KBM-7 (cell line): ENCODE measurements at regions not wholly inside any gene's neighbourhood (a gene's known extent, or its start where the extent isn't known, plus 50 kb on each side); places are given as distances from the start of the nearest gene placed in this dataset.

Experiments
- DNase-seq: peaks from one replicate; pipeline ENCODE4 v3.0.0-alpha.2; 2015
- in situ Hi-C: fragments of 300-500 bp; cut with MboI; formaldehyde crosslinking; loops from 2 replicates; pipeline ENCODE4 v1.14.3; 2020; ENCODE audit warnings: low sequenced_read_pairs, low pct_unique_long_range_greater_than_20kb, mixed read lengths

DNA sequence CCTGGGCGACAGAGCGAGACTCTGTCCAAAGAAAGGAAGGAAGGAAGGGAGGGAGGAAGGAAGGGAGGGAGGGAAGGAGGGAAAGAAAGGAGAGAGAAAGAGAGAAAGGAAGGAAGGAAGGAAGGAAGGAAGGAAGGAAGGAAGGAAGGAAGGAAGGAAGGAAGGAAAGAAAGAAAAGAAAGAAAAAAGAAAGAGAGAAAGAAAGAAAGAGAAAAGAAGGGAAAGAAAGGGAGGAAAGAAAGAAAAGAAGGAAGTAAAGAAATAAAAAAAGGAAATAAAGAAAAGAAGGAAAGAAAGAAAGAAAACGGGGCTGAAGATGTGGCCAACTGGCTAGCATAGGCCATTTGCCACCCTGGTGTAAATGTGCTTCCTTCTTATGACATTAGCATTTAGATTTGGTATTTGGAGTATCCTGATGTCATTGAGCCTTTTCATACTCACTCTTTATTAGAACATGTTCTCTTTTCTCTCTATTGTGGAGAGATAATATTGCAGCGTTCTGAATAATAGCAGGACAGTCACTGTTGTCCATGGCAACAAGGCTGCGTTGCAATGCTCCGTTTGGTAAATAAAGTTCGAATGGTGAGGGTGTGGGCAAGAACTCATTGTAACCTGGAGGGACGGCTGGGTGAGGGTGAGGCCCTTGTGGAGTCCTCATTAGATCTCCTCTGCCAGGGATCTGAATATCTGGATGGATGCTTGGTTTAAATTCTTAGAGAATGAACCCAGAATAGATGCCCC, 173.9 kb upstream of the UBL3 start:
- no peak for DNase-seq
- in situ Hi-C loops, result no loop called here

DNA sequence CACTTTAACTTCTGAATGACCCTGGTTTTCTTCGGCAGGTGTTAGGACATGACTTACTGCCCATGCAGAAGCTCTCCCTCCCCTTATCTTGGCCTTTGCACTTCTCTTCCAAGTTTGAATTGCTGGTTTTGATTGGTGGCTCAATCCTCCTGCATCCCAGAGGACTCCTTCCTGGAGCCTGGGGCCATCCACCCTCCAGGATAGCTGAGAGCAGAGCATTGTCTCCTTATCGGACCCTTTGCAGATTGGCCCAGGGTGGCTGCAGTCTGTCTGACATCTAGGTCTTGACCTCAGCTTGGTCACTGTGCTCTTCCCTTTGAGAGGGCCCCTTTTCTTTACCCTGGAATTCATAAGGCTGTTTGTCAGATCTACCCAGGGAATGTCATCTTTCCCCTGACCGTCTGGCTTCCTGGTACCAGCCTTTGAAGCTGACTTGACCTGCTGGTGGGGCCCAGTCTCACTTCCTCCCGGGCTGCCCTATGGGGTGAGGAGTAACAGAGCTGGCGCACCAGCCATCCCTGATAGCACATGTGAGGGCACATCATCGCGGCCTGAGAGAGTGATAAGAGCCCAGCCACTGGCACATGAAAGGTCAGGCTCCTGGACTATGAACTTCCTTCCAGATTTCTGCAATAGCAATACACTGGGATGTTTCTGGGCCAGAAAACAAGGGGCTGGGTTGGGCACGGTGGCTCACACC, 172.9 kb upstream of the UBL3 start:
- in situ Hi-C loops, result no loop called here
- no peak for DNase-seq

DNA sequence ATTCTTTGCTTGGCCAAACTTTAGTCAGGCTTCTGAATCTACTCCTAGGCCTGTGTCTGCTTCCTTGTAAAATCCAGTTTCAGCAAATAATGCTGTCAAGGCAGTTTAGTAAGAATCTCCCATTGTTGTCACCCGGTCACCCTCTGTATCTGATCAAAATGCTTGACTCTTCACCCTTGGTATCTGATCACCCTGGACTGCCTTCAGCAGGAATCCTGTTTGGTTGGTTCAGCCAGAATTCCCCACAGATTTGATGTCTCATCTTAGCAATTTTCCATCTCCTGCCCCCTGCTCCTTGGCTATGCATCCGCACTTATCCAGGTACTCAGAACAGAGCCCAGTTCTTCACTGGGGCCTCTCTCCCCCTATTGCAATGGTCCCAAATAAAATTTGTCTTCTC, 172.4 kb upstream of the UBL3 start:
- in situ Hi-C loops, result no loop called here
- no peak for DNase-seq

DNA sequence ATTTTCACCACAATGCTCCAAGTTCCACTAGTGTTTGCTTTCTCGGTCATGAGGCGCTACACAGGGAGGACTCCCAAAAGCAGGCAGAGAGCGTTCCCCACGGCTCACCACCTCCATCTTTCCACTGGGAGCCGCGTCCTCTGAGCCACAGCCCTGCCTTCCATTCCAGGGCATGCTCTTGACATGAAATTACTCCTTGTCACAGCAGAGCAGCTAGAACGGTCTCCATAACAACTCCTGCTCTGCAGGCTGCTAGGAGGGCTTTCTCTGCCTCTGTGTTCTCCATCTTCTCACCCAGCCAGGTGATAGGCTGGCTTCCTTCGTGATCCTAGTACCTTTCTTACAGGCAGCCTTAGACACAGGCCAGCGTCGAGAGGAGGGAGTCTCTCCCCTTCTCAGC, 171.8 kb upstream of the UBL3 start:
- in situ Hi-C loops, result no loop called here
- DNase-seq, result no peak

DNA sequence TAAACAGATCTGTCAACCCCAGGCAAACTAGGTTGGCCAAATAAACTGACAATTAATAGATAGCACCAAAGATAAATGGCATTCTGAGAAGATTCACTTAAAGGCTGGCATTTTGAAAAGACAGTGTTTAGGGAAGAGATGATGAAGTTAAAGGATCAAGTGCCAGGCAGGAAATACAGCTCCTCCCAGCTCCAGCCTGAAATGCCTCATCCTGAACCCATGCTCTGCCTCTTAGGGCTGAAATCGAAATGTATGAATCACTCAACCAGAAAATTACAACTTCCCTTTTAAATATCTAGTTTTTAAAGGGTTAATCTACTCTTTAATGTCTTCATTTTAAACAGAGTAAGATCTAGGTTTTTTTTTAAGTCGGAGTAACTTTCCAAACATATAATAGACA, 171.2 kb upstream of the UBL3 start:
- no peak for DNase-seq
- in situ Hi-C loops, result no loop called here

DNA sequence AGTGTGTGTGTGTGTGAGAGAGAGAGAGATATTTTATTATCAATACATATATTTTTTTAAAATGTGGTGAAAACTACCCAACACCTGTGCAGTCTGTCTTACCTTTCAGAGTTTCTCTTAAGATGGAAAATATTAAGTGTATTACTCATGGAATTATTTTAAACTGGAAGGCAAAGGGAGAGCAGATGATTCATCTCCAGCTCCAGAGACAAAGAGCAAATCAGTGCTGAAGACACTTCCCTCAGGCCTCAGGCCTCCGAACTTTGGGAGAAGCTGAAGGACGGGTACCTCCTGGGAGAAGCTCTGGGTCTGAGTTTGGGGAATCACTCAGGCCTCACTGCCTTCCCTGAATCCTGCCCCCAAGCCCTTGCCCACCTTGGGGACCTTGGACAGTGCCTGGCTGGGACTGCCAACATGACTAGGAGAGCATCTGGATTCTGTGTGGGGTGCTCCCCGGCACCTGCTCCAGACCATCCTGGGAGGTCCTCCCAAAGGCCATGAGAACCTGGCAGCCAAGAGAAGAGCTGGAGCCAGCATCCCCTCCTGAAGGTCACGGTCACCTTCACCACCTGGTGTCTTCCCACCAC, 170.4 kb upstream of the UBL3 start:
- no peak for DNase-seq
- in situ Hi-C loops, result no loop called here

DNA sequence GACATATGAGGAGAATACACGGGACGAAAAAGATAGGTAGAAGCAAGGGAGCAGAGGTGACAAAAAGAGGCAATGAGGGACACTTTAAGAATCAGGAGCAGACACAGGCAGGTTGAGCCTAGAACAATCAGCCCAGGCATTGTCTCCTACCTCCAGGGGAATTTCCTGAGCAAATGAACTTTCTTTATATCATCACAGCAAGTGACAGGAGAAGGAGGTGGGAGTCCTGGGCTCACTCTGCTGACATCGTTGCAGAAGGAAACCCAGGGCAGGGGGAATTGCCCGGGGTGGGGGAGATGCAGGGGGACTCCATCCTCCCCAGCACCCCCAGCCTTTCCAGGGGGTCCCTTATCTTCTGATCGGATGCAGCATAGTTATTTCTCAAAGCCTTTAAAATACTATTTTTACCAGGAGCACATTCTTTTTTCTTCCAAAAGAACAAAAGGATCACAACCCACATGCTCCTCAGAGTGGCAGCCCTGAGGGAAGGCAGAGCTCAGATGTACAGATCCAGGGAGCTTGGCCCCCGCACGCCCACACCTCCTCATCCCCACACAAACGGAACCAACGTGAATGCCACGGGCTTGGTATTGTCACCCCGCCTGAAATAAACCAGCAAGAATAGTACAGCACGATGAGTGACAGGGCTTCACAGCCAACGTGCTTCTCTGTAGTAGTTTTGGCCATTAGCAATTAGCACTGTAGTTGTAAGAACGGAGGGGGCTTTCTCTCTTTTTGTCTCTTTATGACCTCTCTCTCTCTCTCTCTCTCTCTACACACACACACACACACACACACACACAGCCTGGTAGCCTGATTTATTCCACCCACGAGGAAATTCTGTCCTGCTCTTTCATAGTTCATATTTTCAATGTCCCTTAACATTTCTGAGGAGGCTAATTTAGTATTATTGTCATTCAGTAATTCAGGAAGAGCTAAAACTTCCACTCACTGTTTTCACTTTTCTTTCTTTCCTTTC, 169.5 kb upstream of the UBL3 start:
- in situ Hi-C loops, result no loop called here

DNA sequence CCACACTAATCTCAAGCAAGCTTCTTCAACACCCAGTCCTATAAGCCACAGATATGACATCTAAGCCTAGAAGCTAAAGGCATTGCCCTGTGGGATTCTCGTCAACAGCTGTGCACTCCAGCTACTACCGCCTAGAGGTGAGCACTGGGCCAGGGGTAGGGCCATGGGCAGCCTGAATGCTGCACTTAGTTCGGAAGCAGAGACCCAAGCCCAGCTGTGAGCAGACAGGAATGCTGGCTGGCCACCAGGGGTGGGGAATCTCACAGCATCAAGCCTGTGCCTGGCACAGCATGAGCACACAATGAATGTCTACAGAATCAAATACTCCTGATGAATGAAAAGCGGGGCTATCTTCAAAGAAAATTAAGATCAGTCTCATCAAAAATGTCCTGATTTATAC, 167.5 kb upstream of the UBL3 start:
- in situ Hi-C loops, result no loop called here
- no peak for DNase-seq

More for the DNA sequence above, 169.5 kb upstream of the UBL3 start:
- no peak for DNase-seq

DNA sequence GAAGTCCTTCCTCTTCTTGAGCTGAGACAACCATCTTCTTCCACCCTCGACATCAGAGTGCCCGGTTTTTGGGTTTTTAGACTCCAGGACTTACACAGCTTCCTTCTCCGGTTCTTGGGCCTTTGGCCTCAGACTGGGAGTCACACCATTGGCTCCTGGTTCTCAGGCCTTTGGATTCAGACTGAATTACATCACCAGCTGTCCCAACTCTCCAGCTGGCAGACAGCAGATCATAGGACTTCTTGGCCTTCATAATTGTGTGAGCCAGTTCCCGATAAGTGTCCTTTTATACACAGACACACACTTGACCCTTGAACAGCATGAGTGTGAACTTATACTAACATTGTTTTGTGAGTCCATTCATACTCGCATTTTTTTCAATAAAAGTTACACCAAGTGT, 166.0 kb upstream of the UBL3 start:
- no peak for DNase-seq
- in situ Hi-C loops, result no loop called here

DNA sequence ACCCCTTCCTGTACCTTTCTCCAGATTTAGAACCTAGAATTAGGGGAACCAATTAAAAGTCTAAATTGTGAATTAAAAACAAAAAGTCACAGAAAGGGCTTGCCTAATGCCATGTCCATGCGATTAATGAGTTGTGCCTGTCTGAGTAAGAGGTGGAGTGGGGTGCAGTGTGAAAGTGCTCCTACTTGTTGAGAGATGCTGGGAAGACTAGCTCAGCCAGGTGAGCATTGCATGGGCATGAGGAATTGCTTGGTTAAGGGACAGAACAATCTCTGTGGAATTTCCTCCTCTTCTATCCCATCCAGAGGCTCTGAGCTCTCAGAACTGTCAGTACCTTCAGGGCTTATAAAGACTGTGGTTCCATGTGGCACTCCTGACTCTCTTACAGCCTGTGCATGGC, 159.0 kb upstream of the UBL3 start:
- in situ Hi-C loops, result no loop called here
- DNase-seq, result no peak

DNA sequence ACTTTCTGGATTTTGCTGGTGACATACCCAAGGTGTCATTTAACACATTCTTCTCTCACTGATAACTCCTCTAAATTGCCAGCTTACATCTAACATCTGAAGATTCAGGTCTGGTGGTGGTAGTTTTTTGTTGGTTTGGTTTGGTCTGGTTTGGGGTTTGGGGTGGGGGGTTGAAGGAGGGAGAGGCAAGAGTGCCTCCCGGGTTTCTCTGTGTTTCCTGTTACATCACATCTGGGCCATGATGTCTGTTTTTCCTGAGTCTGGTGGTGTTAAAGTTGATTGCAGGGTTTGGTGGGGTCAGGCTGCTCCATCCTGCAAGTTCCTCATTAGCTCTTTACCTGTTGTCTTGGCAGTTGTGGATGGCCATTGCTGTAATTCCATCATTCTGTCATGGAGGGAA, 155.8 kb upstream of the UBL3 start:
- in situ Hi-C loops, result no loop called here
- DNase-seq, result peak; percentile 27

DNA sequence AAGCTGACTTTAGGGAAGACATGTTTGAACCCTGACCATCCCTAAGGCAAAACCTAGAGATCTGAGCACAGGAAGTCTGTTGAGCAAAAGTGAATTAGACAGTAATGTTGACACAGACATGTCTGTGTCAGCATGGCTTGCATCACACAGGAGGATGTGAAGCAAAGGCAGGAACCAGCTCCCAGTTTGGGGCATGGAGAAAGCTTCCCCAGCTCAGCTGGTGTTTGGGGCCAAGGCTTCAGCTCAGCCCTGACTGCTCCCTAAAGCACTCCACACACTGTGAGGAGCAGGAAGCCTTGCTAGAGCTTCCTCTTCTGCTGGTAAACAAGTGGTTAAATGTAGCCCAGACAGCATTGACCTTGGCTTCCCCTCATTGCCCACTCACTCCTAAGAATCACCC, 153.8 kb upstream of the UBL3 start:
- peak; percentile 8 for DNase-seq
- in situ Hi-C loops, result no loop called here

DNA sequence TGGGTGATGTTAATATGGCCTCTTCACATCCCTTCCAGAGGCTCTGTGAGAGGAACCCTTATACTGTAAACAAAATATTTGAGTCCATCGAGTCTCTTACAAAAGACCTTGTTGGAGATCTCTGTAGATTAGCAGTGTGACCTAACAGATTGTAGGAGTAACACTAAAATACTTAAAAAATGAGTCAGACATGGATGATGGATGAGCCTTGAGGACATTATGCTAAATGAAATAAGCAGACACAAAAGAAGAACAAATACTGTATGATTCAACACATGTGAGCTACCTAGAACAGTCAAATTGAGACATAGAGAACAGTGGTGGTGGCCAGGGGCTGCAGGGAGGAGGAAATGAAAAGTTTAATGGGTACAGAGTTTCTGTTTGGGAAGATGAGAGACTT, 152.2 kb upstream of the UBL3 start:
- in situ Hi-C loops, result no loop called here
- DNase-seq, result no peak

DNA sequence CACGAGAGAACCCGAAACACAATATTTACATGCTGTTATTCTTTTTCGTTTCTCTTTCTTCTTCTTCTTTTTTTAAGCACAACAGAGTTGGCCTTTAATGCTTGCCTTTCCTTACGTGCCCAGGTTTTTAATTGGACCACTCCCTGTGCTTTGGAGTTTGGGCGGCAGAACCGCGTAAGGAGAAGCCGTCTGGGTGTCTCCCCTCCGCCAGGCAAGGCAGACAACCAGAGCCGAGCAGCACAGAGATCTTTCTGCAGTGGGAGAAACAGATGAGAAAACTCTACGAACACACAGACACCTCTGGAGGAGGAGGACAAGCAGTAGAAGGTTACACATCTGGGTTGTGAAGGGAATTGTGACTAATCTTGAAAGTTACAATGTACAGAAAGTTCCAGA, 150.0 kb upstream of the UBL3 start:
- in situ Hi-C loops, result no loop called here

DNA sequence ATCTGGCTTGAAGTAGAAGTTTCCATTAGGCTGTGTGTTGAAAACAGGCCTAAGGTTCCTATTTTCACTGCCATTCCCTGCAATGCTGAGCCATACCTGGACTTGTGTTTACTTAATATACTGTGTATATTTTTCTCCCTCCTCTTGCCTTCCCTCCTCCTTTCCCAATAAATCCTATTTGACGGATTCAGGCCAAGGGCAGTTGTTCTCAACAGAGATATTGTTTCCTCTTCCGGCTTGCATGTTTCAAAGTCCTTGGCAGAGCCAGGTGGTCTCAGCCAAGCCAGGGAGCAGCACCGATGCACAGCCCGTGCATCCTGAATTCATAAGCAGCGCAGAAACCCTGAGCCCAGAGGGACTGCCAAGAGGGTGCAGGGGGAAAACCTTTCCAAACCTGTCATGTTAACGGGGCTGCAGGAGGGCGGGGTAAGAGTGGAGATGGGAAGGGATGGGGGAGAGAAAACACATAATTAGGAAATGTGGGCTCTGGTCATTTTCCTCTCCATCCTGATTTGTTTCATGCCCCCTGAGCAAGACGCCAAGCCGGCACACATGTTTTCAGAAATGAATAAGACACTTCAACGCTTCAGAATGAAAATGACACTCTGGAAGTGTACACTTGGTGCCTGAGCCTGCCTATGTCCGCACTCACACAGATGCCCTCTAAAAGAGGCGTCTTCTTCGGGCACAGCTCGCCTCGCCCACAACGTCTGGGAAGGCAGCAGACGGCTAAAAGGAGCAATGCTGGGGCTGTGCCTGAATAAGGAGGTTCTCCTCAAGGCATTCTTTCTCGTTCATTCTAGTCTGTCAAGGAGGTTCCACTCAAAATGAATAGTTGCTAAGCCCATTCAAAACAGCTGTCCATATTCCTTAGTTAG, 149.3 kb upstream of the UBL3 start:
- DNase-seq, result no peak
- in situ Hi-C loops, result no loop called here

More for the DNA sequence above, 150.0 kb upstream of the UBL3 start:
- no peak for DNase-seq

DNA sequence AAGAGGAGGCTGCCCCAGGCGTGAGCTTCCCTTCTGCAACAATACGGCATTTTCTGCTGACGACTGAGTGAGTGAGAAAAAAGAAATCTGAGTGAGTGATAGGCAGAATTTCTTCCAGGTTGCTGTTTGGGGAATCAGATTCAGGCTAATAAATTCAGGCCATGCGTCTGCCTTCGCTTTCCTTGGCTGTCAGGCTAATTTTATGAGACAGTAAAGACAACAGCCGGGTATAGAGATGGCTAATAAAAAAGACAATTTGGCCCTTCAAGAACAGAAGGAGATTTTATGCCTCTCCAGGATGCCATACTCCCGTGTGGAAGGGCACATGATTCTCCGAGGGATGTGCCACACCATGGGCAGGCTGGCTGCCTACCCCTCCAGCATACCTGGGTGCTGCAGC, 145.9 kb upstream of the UBL3 start:
- DNase-seq, result no peak
- in situ Hi-C loops, result no loop called here

DNA sequence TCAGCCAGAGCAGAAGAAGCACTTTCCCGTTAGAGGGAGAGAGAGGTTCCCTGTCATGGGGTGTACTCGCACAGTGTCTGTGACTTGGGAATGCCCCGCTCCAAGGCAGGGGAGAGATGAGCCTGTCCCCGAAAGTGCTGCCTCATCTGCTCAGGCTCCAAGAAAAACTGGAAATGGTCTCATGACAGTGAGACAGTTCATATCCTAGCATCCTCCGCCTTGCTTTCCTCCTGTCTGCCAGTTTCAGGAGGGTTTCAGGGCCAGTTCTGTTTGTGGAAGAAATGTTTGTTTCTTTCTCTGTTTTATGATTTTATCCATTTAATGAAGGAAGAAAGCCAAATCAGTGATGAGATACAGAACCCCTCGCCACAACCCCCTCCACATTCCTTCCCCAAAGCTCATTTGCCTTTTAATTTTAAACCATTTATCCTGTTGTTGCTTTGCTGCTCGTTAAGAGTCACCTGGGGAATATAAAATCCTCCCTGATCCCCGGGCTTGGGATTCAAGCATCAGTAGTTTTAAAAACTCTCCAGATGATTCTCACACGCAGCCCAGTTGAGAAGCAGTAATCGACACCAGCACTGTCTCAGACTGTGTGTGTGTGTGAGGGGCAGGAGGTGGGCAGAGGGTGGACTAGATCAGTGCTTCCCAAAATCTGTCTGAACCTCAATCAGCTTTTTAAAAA, 144.6 kb upstream of the UBL3 start:
- in situ Hi-C loops, result no loop called here
- no peak for DNase-seq
